ENCODE measurements at regions not wholly inside any gene's neighbourhood (a gene's known extent, or its start where the extent isn't known, plus 50 kb on each side); places are given as distances from the start of the nearest gene placed in this dataset.

- no peak for DNase-seq
- intact Hi-C loops (cut with DNase I), result no loop called here
These were observed 52.1 kb upstream of the EIF3M start for GRCh38 chr11:32531528-32531927.

- intact Hi-C loops (cut with DNase I), result no loop called here
- no peak for DNase-seq
These were observed 53.5 kb upstream of the EIF3M start for GRCh38 chr11:32529994-32530588.

GRCh38 chr11:32527261-32528175 is 56.1 kb upstream of the EIF3M start:
- intact Hi-C loops (cut with DNase I), result no loop called here
- DNase-seq, result peak in 1 of 10 donors; percentile 17

- DNase-seq, result no peak
- intact Hi-C loops (cut with DNase I), result no loop called here
These were observed 56.9 kb upstream of the EIF3M start for GRCh38 chr11:32526760-32527159.

- no peak for DNase-seq
- intact Hi-C loops (cut with DNase I), result no loop called here
These were observed 71.7 kb upstream of the EIF3M start for GRCh38 chr11:32511926-32512325.

- no peak for DNase-seq
- intact Hi-C loops (cut with DNase I), result no loop called here
These were observed 73.6 kb upstream of the EIF3M start for GRCh38 chr11:32510039-32510438.

- DNase-seq, result no peak
- intact Hi-C loops (cut with DNase I), result no loop called here
These were observed 73.4 kb upstream of the WT1 start for GRCh38 chr11:32508780-32509179.

GRCh38 chr11:32500001-32500400 is 64.7 kb upstream of the WT1 start:
- intact Hi-C loops (cut with DNase I), result no loop called here
- no peak for DNase-seq

GRCh38 chr11:32497951-32498350 is 62.6 kb upstream of the WT1 start:
- intact Hi-C loops (cut with DNase I), result no loop called here
- no peak for DNase-seq

- no peak for DNase-seq
- intact Hi-C loops (cut with DNase I), result no loop called here
These were observed 59.3 kb upstream of the WT1 start for GRCh38 chr11:32494629-32495028.

GRCh38 chr11:32489464-32489863 is 54.1 kb upstream of the WT1 start:
- intact Hi-C loops (cut with DNase I), result no loop called here
- DNase-seq, result no peak

- intact Hi-C loops (cut with DNase I), result no loop called here
- no peak for DNase-seq
These were observed 51.9 kb upstream of the WT1 start for GRCh38 chr11:32487270-32487669.

GRCh38 chr11:32485733-32486132 is 50.4 kb upstream of the WT1 start:
- DNase-seq, result no peak

More at GRCh38 chr11:32485733-32486132, 50.4 kb upstream of the WT1 start:
- intact Hi-C loops (cut with DNase I), result no loop called here

Measured in posterior cingulate gyrus (tissue), 11 donors.